ENCODE measurements at regions not wholly inside any gene's neighbourhood (a gene's known extent, or its start where the extent isn't known, plus 50 kb on each side); places are given as distances from the start of the nearest gene placed in this dataset.

DNA sequence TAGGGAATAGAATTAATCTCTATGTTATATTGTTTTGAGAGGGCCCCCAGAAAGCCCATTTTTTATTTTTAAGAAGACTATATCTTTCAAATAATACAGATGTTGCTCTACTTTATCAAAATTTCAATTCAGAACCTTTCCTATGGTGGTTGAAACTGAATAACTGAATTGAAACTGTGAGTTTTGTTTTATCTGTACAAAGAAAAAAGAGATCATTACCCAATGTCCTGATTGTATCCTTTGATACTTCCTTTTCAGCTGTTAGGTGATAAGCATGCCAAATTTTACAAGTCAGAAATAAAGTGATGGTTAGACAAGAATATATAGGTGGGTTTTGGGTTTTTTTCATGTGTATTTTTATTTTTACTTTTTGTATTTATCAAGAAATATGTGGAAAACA, 1293.1 kb upstream of the USP15 start:
- no peak overlapping the region for H3K9ac ChIP-seq (ENCODE audit: low read length)
- H3K9me2 ChIP-seq (ENCODE audit: insufficient read depth, low read length), result no peaks in the 10 kb centered on the region
- H3K27ac ChIP-seq (ENCODE audit: low read length), result no peak overlapping the region
- H3F3A ChIP-seq (ENCODE audit: insufficient read depth, low read length, poor library complexity, severe bottlenecking), result no peaks in the 10 kb centered on the region
- no peaks in the 10 kb centered on the region for H4K20me1 ChIP-seq (ENCODE audit: insufficient read depth)
- no peaks in the 10 kb centered on the region for H3K79me2 ChIP-seq (replicated peaks; ENCODE audit: insufficient read depth, low read length)
- H3K4me2 ChIP-seq (ENCODE audit: low read length), result no peak overlapping the region
- H3K36me3 ChIP-seq (ENCODE audit: insufficient read depth, low read length), result no peaks in the 10 kb centered on the region
- H2AFZ ChIP-seq (ENCODE audit: low read depth, low read length), result no peak overlapping the region
- H3K4me3 ChIP-seq (ENCODE audit: low read length), result no peak overlapping the region
- H3K27me3 ChIP-seq (ENCODE audit: insufficient read depth, low read depth, low read length), result no peaks in the 10 kb centered on the region
- TF ChIP-seq SMC3 (conservative IDR thresholded peaks at IDR 0.05; ENCODE audit: poor library complexity), result no peak
- no peaks in the 10 kb centered on the region for H3K9me3 ChIP-seq (ENCODE audit: low read length)

DNA sequence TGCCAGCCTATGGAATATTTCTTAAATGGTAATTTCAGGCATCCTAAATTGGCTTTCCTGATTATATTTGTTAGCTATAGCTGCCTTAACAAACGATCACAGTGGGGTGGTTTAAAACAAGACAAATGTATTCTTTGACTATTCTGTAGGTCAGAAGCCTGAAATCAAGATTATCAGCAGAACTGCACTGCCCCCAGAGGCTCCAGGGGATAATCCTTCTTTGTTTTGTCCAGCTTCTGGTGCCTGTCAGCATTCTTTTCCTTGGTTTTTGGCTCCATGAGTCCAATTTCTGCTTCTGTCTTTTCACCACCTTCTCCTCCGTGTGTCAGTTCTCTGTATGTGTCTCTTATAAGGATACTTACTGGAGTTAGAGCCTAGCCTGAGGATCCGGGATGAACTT, 1282.2 kb upstream of the USP15 start:
- Histone ChIP-seq H3K27me3 (ENCODE audit: insufficient read depth, low read depth, low read length) (no peaks in the 10 kb centered on the region), H3K4me3 (ENCODE audit: low read length) (no peak overlapping the region), H3K27ac (ENCODE audit: low read length) (no peak overlapping the region), H3K4me2 (ENCODE audit: low read length) (no peak overlapping the region), H3K9ac (ENCODE audit: low read length) (no peak overlapping the region), H3K9me2 (ENCODE audit: insufficient read depth, low read length) (no peaks in the 10 kb centered on the region), H4K20me1 (ENCODE audit: insufficient read depth) (no peaks in the 10 kb centered on the region), H3K9me3 (ENCODE audit: low read length) (no peaks in the 10 kb centered on the region), H3F3A (ENCODE audit: insufficient read depth, low read length, poor library complexity, severe bottlenecking) (no peaks in the 10 kb centered on the region), H3K79me2 (replicated peaks; ENCODE audit: insufficient read depth, low read length) (no peaks in the 10 kb centered on the region), H2AFZ (ENCODE audit: low read depth, low read length) (no peak overlapping the region), H3K36me3 (ENCODE audit: insufficient read depth, low read length) (no peaks in the 10 kb centered on the region)
- TF ChIP-seq POLR2AphosphoS5 (IDR thresholded peaks at IDR 0.05) (no peak), SMC3 (conservative IDR thresholded peaks at IDR 0.05; ENCODE audit: poor library complexity) (no peak), RAD21 (conservative IDR thresholded peaks at IDR 0.05) (no peak), EP300 (conservative IDR thresholded peaks at IDR 0.05; ENCODE audit: poor library complexity, severe bottlenecking) (no peak), TAF1 (IDR thresholded peaks at IDR 0.05; ENCODE audit: low read depth) (no peak), MXI1 (conservative IDR thresholded peaks at IDR 0.05; ENCODE audit: poor library complexity, severe bottlenecking) (no peak), EZH2 (IDR thresholded peaks at IDR 0.05; ENCODE audit: borderline replicate concordance, insufficient read depth, low read length, poor library complexity, severe bottlenecking) (no peak)
- TF ChIP-seq, protein P1, sequence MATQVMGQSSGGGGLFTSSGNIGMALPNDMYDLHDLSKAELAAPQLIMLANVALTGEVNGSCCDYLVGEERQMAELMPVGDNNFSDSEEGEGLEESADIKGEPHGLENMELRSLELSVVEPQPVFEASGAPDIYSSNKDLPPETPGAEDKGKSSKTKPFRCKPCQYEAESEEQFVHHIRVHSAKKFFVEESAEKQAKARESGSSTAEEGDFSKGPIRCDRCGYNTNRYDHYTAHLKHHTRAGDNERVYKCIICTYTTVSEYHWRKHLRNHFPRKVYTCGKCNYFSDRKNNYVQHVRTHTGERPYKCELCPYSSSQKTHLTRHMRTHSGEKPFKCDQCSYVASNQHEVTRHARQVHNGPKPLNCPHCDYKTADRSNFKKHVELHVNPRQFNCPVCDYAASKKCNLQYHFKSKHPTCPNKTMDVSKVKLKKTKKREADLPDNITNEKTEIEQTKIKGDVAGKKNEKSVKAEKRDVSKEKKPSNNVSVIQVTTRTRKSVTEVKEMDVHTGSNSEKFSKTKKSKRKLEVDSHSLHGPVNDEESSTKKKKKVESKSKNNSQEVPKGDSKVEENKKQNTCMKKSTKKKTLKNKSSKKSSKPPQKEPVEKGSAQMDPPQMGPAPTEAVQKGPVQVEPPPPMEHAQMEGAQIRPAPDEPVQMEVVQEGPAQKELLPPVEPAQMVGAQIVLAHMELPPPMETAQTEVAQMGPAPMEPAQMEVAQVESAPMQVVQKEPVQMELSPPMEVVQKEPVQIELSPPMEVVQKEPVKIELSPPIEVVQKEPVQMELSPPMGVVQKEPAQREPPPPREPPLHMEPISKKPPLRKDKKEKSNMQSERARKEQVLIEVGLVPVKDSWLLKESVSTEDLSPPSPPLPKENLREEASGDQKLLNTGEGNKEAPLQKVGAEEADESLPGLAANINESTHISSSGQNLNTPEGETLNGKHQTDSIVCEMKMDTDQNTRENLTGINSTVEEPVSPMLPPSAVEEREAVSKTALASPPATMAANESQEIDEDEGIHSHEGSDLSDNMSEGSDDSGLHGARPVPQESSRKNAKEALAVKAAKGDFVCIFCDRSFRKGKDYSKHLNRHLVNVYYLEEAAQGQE (IDR thresholded peaks at IDR 0.05; ENCODE audit: borderline replicate concordance), result no peak
- TF ChIP-seq, protein P2, sequence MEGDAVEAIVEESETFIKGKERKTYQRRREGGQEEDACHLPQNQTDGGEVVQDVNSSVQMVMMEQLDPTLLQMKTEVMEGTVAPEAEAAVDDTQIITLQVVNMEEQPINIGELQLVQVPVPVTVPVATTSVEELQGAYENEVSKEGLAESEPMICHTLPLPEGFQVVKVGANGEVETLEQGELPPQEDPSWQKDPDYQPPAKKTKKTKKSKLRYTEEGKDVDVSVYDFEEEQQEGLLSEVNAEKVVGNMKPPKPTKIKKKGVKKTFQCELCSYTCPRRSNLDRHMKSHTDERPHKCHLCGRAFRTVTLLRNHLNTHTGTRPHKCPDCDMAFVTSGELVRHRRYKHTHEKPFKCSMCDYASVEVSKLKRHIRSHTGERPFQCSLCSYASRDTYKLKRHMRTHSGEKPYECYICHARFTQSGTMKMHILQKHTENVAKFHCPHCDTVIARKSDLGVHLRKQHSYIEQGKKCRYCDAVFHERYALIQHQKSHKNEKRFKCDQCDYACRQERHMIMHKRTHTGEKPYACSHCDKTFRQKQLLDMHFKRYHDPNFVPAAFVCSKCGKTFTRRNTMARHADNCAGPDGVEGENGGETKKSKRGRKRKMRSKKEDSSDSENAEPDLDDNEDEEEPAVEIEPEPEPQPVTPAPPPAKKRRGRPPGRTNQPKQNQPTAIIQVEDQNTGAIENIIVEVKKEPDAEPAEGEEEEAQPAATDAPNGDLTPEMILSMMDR (IDR thresholded peaks at IDR 0.05; ENCODE audit: poor library complexity, severe bottlenecking), result no peak

DNA sequence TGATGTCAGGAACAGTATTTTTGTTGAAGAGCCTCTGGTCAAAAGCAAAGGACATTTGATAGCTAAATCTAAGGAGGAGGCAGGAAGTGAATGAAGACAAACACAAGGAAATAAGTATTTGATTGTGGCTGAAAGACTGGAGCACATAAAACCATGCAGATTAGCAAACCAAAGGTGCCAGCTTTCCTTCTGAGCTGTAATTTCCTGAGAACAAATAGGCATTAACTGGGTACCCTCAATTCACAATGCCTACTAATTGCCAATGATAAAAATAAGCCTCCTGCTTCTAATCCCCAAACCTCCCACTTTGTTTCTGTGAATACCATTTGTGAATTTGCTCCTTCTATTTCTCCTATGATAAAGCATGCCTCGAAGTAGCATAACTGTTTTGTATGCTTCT, 1279.6 kb upstream of the USP15 start:
- no peaks in the 10 kb centered on the region for H4K20me1 ChIP-seq (ENCODE audit: insufficient read depth)
- no peaks in the 10 kb centered on the region for H3K79me2 ChIP-seq (replicated peaks; ENCODE audit: insufficient read depth, low read length)
- H3K36me3 ChIP-seq (ENCODE audit: insufficient read depth, low read length), result no peaks in the 10 kb centered on the region
- no peak overlapping the region for H2AFZ ChIP-seq (ENCODE audit: low read depth, low read length)
- no peak overlapping the region for H3K4me2 ChIP-seq (ENCODE audit: low read length)
- no peak overlapping the region for H3K27ac ChIP-seq (ENCODE audit: low read length)
- H3F3A ChIP-seq (ENCODE audit: insufficient read depth, low read length, poor library complexity, severe bottlenecking), result no peaks in the 10 kb centered on the region
- H3K9me3 ChIP-seq (ENCODE audit: low read length), result no peaks in the 10 kb centered on the region
- TF ChIP-seq POLR2AphosphoS5 (IDR thresholded peaks at IDR 0.05) (no peak), TAF1 (IDR thresholded peaks at IDR 0.05; ENCODE audit: low read depth) (no peak), RAD21 (conservative IDR thresholded peaks at IDR 0.05) (no peak), EZH2 (IDR thresholded peaks at IDR 0.05; ENCODE audit: borderline replicate concordance, insufficient read depth, low read length, poor library complexity, severe bottlenecking) (no peak), SMC3 (conservative IDR thresholded peaks at IDR 0.05; ENCODE audit: poor library complexity) (no peak)
- TF ChIP-seq, protein P2 (IDR thresholded peaks at IDR 0.05; ENCODE audit: poor library complexity, severe bottlenecking), result no peak
- no peaks in the 10 kb centered on the region for H3K9me2 ChIP-seq (ENCODE audit: insufficient read depth, low read length)
- H3K4me3 ChIP-seq (ENCODE audit: low read length), result no peak overlapping the region
- no peak overlapping the region for H3K9ac ChIP-seq (ENCODE audit: low read length)
- no peaks in the 10 kb centered on the region for H3K27me3 ChIP-seq (ENCODE audit: insufficient read depth, low read depth, low read length)

All from neural cell (in vitro differentiated cells).